Keratinocyte (primary cell): ENCODE measurements at regions not wholly inside any gene's neighbourhood (a gene's known extent, or its start where the extent isn't known, plus 50 kb on each side); places are given as distances from the start of the nearest gene placed in this dataset.

Experiments used
- DNase-seq: peaks from one replicate; pipeline ENCODE4 v3.0.0-alpha.2; 2011; ENCODE audit warnings: low read depth, missing footprints, low spot score
- FAIRE-seq: peaks from 2 replicates; lab custom pipeline; 2011; peaks lifted over from hg19 to GRCh38; lab: Jason Lieb, UNC
- H2AFZ ChIP-seq: 2 replicates; pipeline ENCODE4 v1.6.0; 2012; ENCODE audit warnings: low read length, control low read depth, inconsistent platforms; ENCODE audit not compliant: control insufficient read depth
- H3K27ac ChIP-seq: 2 replicates; pipeline ENCODE4 v1.5.1; 2011; ENCODE audit warnings: low read length; ENCODE audit not compliant: control insufficient read depth, insufficient read depth
- H3K27me3 ChIP-seq: 3 replicates; pipeline ENCODE4 v1.6.0; 2011; ENCODE audit warnings: low read length; ENCODE audit not compliant: control insufficient read depth, insufficient read depth; ENCODE audit errors: extremely low read depth
- H3K36me3 ChIP-seq, 2 experiments: 2 replicates in 1 of 2; 3 replicates in 1 of 2; pipeline ENCODE4 v1.5.1; 2011; ENCODE audit warnings: low read length in 2 of 2, mild to moderate bottlenecking in 1 of 2; ENCODE audit not compliant: control insufficient read depth in 2 of 2, insufficient read depth in 2 of 2; ENCODE audit errors: extremely low read depth in 1 of 2
- H3K4me1 ChIP-seq: 3 replicates; pipeline ENCODE4 v1.5.1; 2011; ENCODE audit warnings: low read length; ENCODE audit not compliant: control insufficient read depth, insufficient read depth; ENCODE audit errors: extremely low read depth
- H3K4me2 ChIP-seq: 3 replicates; pipeline ENCODE4 v1.6.0; 2011; ENCODE audit warnings: low read depth, low read length; ENCODE audit not compliant: control insufficient read depth, insufficient read depth; ENCODE audit errors: extremely low read depth
- H3K4me3 ChIP-seq, 3 experiments: fragments of 200-600 bp in 1 of 3; sonication (generic) in 1 of 3; 2 replicates in 2 of 3; 3 replicates in 1 of 3; pipeline ENCODE4 v1.5.1; 2011 to 2016; ENCODE audit warnings: low read length in 3 of 3, mild to moderate bottlenecking in 3 of 3, control low read depth in 2 of 3, inconsistent platforms in 1 of 3, low read depth in 1 of 3, mixed read lengths in 1 of 3, mixed run types in 1 of 3, moderate library complexity in 1 of 3; ENCODE audit not compliant: control insufficient read depth in 2 of 3, insufficient read depth in 2 of 3; ENCODE audit errors: extremely low read depth in 1 of 3
- H3K79me2 ChIP-seq: 2 replicates; pipeline ENCODE4 v1.6.0; 2012; ENCODE audit warnings: low read length; ENCODE audit not compliant: control insufficient read depth, insufficient read depth
- H3K9ac ChIP-seq: 3 replicates; pipeline ENCODE4 v1.6.0; 2011; ENCODE audit warnings: low read length; ENCODE audit not compliant: control insufficient read depth, insufficient read depth; ENCODE audit errors: extremely low read depth
- H3K9me1 ChIP-seq: 3 replicates; pipeline ENCODE4 v1.6.0; 2011; ENCODE audit warnings: low read length; ENCODE audit not compliant: control insufficient read depth, insufficient read depth; ENCODE audit errors: extremely low read depth
- H3K9me3 ChIP-seq: 2 replicates; pipeline ENCODE4 v1.5.1; 2012; ENCODE audit warnings: low read depth, low read length; ENCODE audit not compliant: control insufficient read depth
- H4K20me1 ChIP-seq: 3 replicates; pipeline ENCODE4 v1.6.0; 2011; ENCODE audit warnings: low read length; ENCODE audit not compliant: control insufficient read depth, insufficient read depth; ENCODE audit errors: extremely low read depth
- EZH2 ChIP-seq: IDR thresholded peaks from one replicate; pipeline ENCODE4 v1.6.1; 2012; ENCODE audit warnings: inconsistent platforms, mild to moderate bottlenecking, low read length, moderate library complexity
- dilution Hi-C: fragments of 300-500 bp; cut with MboI; formaldehyde crosslinking; loops from one replicate; pipeline ENCODE4 v1.7.0; 2020; ENCODE audit warnings: low sequenced_read_pairs; ENCODE audit not compliant: extremely low pct_ligation_motif_present
- TF ChIP-seq, protein P1 (sequence below), 3 experiments: IDR thresholded peaks in 1 of 3; conservative IDR thresholded peaks in 1 of 3; optimal IDR thresholded peaks in 1 of 3; 2 replicates in 2 of 3; 3 replicates in 1 of 3; pipeline versions ENCODE3 to v1.5.1; 2011; ENCODE audit warnings: low read length in 3 of 3, mild to moderate bottlenecking in 3 of 3, moderate library complexity in 2 of 3, control low read depth in 1 of 3, inconsistent platforms in 1 of 3; ENCODE audit not compliant: insufficient read depth in 2 of 3; ENCODE audit errors: extremely low read depth in 1 of 3

GRCh38 chr3:65276551-65276950, 588.8 kb upstream of the ADAMTS9 start:
- H2AFZ ChIP-seq = no peak overlapping the region
- H3K4me3 ChIP-seq = no peak overlapping the region
- no peaks in the 10 kb centered on the region for H3K9me1 ChIP-seq
- H3K9ac ChIP-seq = no peak overlapping the region
- dilution Hi-C loops = no loop called here
- DNase-seq (no peak), FAIRE-seq (no peak)
- no peaks in the 10 kb centered on the region for H3K9me3 ChIP-seq
- H3K27me3 ChIP-seq = peaks cover 6% of the 10 kb centered on the region
- H4K20me1 ChIP-seq = no peaks in the 10 kb centered on the region
- no peak overlapping the region for H3K27ac ChIP-seq
- TF ChIP-seq, protein P1, sequence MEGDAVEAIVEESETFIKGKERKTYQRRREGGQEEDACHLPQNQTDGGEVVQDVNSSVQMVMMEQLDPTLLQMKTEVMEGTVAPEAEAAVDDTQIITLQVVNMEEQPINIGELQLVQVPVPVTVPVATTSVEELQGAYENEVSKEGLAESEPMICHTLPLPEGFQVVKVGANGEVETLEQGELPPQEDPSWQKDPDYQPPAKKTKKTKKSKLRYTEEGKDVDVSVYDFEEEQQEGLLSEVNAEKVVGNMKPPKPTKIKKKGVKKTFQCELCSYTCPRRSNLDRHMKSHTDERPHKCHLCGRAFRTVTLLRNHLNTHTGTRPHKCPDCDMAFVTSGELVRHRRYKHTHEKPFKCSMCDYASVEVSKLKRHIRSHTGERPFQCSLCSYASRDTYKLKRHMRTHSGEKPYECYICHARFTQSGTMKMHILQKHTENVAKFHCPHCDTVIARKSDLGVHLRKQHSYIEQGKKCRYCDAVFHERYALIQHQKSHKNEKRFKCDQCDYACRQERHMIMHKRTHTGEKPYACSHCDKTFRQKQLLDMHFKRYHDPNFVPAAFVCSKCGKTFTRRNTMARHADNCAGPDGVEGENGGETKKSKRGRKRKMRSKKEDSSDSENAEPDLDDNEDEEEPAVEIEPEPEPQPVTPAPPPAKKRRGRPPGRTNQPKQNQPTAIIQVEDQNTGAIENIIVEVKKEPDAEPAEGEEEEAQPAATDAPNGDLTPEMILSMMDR (optimal IDR thresholded peaks at IDR 0.05 in 1 of 3, IDR thresholded peaks at IDR 0.05 in 1 of 3, conservative IDR thresholded peaks at IDR 0.05 in 1 of 3; ENCODE audit: extremely low read depth in 1 of 3, insufficient read depth in 2 of 3, low read length in 3 of 3) = no peak
- TF ChIP-seq EZH2 = no peak
- H3K36me3 ChIP-seq = no peaks in the 10 kb centered on the region
- H3K79me2 ChIP-seq = no peaks in the 10 kb centered on the region
- H3K4me2 ChIP-seq = no peak overlapping the region
- no peaks in the 10 kb centered on the region for H3K4me1 ChIP-seq

- H3K27me3 ChIP-seq = no peaks in the 10 kb centered on the region
- FAIRE-seq (no peak), DNase-seq (no peak)
- no peaks in the 10 kb centered on the region for H4K20me1 ChIP-seq
- no peak overlapping the region for H2AFZ ChIP-seq
- no peak overlapping the region for H3K9ac ChIP-seq
- no peaks in the 10 kb centered on the region for H3K4me1 ChIP-seq
- TF ChIP-seq EZH2 = no peak
- TF ChIP-seq, protein P1 (optimal IDR thresholded peaks at IDR 0.05 in 1 of 3, IDR thresholded peaks at IDR 0.05 in 1 of 3, conservative IDR thresholded peaks at IDR 0.05 in 1 of 3; ENCODE audit: extremely low read depth in 1 of 3, insufficient read depth in 2 of 3, low read length in 3 of 3) = no peak
- no peaks in the 10 kb centered on the region for H3K36me3 ChIP-seq
- H3K79me2 ChIP-seq = no peaks in the 10 kb centered on the region
- H3K9me3 ChIP-seq = no peaks in the 10 kb centered on the region
- no peak overlapping the region for H3K27ac ChIP-seq
- no peaks in the 10 kb centered on the region for H3K9me1 ChIP-seq
- H3K4me2 ChIP-seq = no peak overlapping the region
- dilution Hi-C loops = no loop called here
- H3K4me3 ChIP-seq = no peak overlapping the region
These were observed 580.6 kb upstream of the ADAMTS9 start for GRCh38 chr3:65268426-65268825.
